Cardiac muscle cell (in vitro differentiated cells and primary cell): ENCODE measurements at regions not wholly inside any gene's neighbourhood (a gene's known extent, or its start where the extent isn't known, plus 50 kb on each side); places are given as distances from the start of the nearest gene placed in this dataset.
A peak's percentile ranks its signal among the peaks of the same experiment; 100 is the strongest.

Experiments
- DNase-seq, 2 donors: peaks; one replicate each; pipeline versions ENCODE4 v3.0.0 to v3.0.0-alpha.2; 2010 to 2017; ENCODE audit warnings: low read depth in 1 of 2, low spot score in 1 of 2
- H3K27ac ChIP-seq: fragments of 200-600 bp; sonication (generic); 2 replicates; pipeline ENCODE4 v1.5.1; 2016
- H3K27me3 ChIP-seq: fragments of 200-600 bp; sonication (generic); 2 replicates; pipeline ENCODE4 v1.6.0; 2016; ENCODE audit warnings: control low read depth
- H3K36me3 ChIP-seq: fragments of 200-600 bp; sonication (generic); 2 replicates; pipeline ENCODE4 v1.5.1; 2016; ENCODE audit warnings: control low read depth
- H3K4me1 ChIP-seq: fragments of 200-600 bp; sonication (generic); 2 replicates; pipeline ENCODE4 v1.8.1; 2017; ENCODE audit warnings: low read depth, mild to moderate bottlenecking, mixed run types
- H3K4me3 ChIP-seq: fragments of 200-600 bp; sonication (generic); 2 replicates; pipeline ENCODE4 v1.5.1; 2016; ENCODE audit warnings: mild to moderate bottlenecking
- H3K9me3 ChIP-seq: fragments of 200-600 bp; sonication (generic); 2 replicates; pipeline ENCODE4 v1.5.1; 2017; ENCODE audit warnings: low read depth, mild to moderate bottlenecking, control low read depth
- TF ChIP-seq, protein P1 (sequence below): IDR thresholded peaks from 2 replicates; pipeline ENCODE4 v1.5.1; 2012; ENCODE audit warnings: low read depth, mild to moderate bottlenecking, low read length

- H3K9me3 ChIP-seq, result no peaks in the 10 kb centered on the region
- TF ChIP-seq, protein P1, sequence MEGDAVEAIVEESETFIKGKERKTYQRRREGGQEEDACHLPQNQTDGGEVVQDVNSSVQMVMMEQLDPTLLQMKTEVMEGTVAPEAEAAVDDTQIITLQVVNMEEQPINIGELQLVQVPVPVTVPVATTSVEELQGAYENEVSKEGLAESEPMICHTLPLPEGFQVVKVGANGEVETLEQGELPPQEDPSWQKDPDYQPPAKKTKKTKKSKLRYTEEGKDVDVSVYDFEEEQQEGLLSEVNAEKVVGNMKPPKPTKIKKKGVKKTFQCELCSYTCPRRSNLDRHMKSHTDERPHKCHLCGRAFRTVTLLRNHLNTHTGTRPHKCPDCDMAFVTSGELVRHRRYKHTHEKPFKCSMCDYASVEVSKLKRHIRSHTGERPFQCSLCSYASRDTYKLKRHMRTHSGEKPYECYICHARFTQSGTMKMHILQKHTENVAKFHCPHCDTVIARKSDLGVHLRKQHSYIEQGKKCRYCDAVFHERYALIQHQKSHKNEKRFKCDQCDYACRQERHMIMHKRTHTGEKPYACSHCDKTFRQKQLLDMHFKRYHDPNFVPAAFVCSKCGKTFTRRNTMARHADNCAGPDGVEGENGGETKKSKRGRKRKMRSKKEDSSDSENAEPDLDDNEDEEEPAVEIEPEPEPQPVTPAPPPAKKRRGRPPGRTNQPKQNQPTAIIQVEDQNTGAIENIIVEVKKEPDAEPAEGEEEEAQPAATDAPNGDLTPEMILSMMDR, result no peak
- H3K27ac ChIP-seq, result no peak overlapping the region
- peaks cover 6% of the 10 kb centered on the region for H3K4me1 ChIP-seq
- H3K4me3 ChIP-seq, result no peak overlapping the region
- no peaks in the 10 kb centered on the region for H3K36me3 ChIP-seq
- no peaks in the 10 kb centered on the region for H3K27me3 ChIP-seq
- DNase-seq, result no peak
These were observed 308.1 kb upstream of the MYOCD start for GRCh38 chr17:12357600-12357999.

DNA sequence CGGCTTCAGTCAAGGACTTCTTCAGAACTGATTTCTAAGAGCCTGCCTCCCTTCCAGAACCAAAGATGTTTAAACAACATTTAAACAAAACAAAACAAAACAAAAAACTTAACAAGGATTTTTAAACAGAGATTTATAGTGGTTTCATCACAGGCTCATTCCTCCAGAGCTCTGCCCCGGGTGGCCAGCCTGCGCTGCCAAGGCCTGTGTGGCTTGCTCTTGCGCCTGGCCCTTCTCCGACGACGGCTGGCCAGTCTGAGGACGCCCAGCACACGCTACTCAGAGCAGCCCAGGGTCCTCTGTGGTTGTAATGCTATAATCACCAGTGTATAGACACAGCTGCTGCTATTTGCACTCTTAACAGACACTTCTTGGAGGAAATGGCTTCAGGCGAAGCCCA is 307.2 kb upstream of the MYOCD start:
- TF ChIP-seq, protein P1, result no peak
- no peak overlapping the region for H3K27ac ChIP-seq
- no peaks in the 10 kb centered on the region for H3K9me3 ChIP-seq
- no peaks in the 10 kb centered on the region for H3K36me3 ChIP-seq
- peaks cover 6% of the 10 kb centered on the region for H3K4me1 ChIP-seq
- DNase-seq, result no peak
- no peaks in the 10 kb centered on the region for H3K27me3 ChIP-seq
- no peak overlapping the region for H3K4me3 ChIP-seq

DNA sequence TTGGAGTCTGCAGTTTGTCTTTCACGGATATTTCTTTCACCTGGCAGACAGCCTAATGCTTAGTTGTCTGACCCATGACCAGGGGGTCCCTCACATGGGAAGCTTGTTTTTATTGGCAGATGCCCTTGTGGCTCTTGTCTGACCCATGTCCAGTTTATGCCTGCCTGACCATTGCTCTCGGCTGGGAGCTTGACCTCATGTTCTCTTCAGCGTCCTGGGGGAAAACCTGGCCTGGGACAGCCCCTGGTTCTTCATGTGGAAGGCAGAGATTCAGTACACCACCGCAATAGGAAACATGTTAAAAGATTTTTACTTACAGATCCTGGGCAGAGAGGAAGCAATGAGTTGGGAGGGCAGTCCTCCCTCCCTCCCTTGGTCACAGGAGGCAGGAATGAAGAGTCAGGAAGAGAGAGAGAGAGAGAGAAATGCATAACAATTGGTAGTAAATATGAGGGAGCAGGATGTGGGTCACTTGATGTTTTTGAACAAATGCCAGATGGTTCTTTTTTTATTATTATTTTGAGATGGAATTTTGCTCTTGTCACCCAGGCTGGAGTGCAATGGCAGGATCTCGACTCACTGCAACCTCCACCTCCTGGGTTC is 302.7 kb upstream of the MYOCD start:
- DNase-seq, result no peak
- no peaks in the 10 kb centered on the region for H3K27me3 ChIP-seq
- H3K36me3 ChIP-seq, result no peaks in the 10 kb centered on the region
- TF ChIP-seq, protein P1, result no peak
- no peak overlapping the region for H3K4me3 ChIP-seq
- no peaks in the 10 kb centered on the region for H3K9me3 ChIP-seq
- peaks cover 12% of the 10 kb centered on the region for H3K4me1 ChIP-seq
- no peak overlapping the region for H3K27ac ChIP-seq

DNA sequence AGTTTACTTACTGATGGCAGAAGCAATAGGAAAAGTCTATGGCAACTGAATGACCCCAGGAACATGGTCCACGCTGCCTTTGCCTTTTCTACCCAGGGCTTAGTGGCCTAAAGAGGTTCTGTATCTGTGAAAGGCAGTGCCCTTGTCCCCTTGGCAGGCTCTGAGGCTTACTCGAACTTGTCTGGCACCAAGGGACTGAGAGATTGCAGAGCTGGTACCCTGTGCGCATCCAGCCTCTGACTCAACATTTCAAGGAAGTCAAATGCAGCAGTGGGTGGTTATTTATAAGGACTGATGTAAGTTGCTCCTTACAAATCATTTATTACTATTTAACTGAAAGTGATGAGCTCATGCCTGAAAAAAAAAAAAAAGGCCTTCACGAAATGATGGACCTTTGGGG is 299.9 kb upstream of the MYOCD start:
- peak in 1 of 2 donors; percentile 2 for DNase-seq
- TF ChIP-seq, protein P1, result no peak
- Histone ChIP-seq H3K4me1 (peaks cover 18% of the 10 kb centered on the region), H3K9me3 (no peaks in the 10 kb centered on the region), H3K36me3 (no peaks in the 10 kb centered on the region), H3K27ac (no peak overlapping the region), H3K27me3 (no peaks in the 10 kb centered on the region), H3K4me3 (no peak overlapping the region)

- Histone ChIP-seq H3K36me3 (no peaks in the 10 kb centered on the region), H3K4me1 (peaks cover 18% of the 10 kb centered on the region), H3K27ac (no peak overlapping the region), H3K4me3 (no peak overlapping the region), H3K27me3 (no peaks in the 10 kb centered on the region), H3K9me3 (no peaks in the 10 kb centered on the region)
- TF ChIP-seq, protein P1, result no peak
- DNase-seq, result no peak
These were observed 296.6 kb upstream of the MYOCD start for GRCh38 chr17:12369065-12369464.
